ENCODE measurements at regions not wholly inside any gene's neighbourhood (a gene's known extent, or its start where the extent isn't known, plus 50 kb on each side); places are given as distances from the start of the nearest gene placed in this dataset.
A peak's percentile ranks its signal among the peaks of the same experiment; 100 is the strongest.

GRCh38 chr11:29336727-29337575 is 679.9 kb downstream of the KCNA4 start:
- Histone ChIP-seq H3K4me1 (ENCODE audit: control insufficient read depth in 1 of 2, insufficient read depth in 2 of 2, low read depth in 1 of 2, low read length in 1 of 2) (peaks cover 0 to 7% of the 10 kb centered on the region in 2 experiments; a peak in 1 of 4 replicates), H3K9me3 (no peaks in the 10 kb centered on the region), H3F3A (replicated peaks; ENCODE audit: insufficient read depth) (peaks cover 5% of the 10 kb centered on the region), H3K9me2 (no peaks in the 10 kb centered on the region), H3K27me3 (ENCODE audit: insufficient read depth) (no peaks in the 10 kb centered on the region), H3K4me3 (ENCODE audit: low read depth in 2 of 2, low read length in 1 of 2) (no peak overlapping the region), H3K9ac (no peak overlapping the region), H3K4me2 (peak overlapping the region; percentile 35; the same call in 1 of the 2 replicates), H3K79me2 (ENCODE audit: insufficient read depth) (no peaks in the 10 kb centered on the region), H3K36me3 (replicated peaks in 1 of 2; ENCODE audit: control insufficient read depth in 1 of 2, insufficient read depth in 2 of 2, low read length in 1 of 2) (no peaks in the 10 kb centered on the region), H2AFZ (ENCODE audit: low read depth) (peak overlapping the region; percentile 26; the same call in 1 of the 2 replicates), H4K20me1 (ENCODE audit: insufficient read depth) (no peaks in the 10 kb centered on the region), H3K27ac (ENCODE audit: low read depth in 2 of 2, low read length in 1 of 2) (no peak overlapping the region; a peak in 1 of 4 replicates)
- TF ChIP-seq NFIC (IDR thresholded peaks at IDR 0.05; ENCODE audit: borderline replicate concordance), result no peak
- TF ChIP-seq ELF1 (IDR thresholded peaks at IDR 0.05), result no peak
- TF ChIP-seq MXI1 (IDR thresholded peaks at IDR 0.05; ENCODE audit: low read depth, low read length), result no peak
- TF ChIP-seq FOXM1 (IDR thresholded peaks at IDR 0.05; ENCODE audit: low read depth), result no peak
- TF ChIP-seq FOXJ3 (CRISPR knock-in tag; IDR thresholded peaks at IDR 0.05), result no peak
- TF ChIP-seq, protein P1, sequence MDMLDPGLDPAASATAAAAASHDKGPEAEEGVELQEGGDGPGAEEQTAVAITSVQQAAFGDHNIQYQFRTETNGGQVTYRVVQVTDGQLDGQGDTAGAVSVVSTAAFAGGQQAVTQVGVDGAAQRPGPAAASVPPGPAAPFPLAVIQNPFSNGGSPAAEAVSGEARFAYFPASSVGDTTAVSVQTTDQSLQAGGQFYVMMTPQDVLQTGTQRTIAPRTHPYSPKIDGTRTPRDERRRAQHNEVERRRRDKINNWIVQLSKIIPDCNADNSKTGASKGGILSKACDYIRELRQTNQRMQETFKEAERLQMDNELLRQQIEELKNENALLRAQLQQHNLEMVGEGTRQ (IDR thresholded peaks at IDR 0.05; ENCODE audit: borderline replicate concordance, low read depth, low read length), result no peak
- TF ChIP-seq MEF2A (IDR thresholded peaks at IDR 0.05; ENCODE audit: borderline replicate concordance, low read depth), result no peak
- no peak for TF ChIP-seq NRF1 (IDR thresholded peaks at IDR 0.05; ENCODE audit: low read depth, low read length)
- TF ChIP-seq TEAD4 (IDR thresholded peaks at IDR 0.05; ENCODE audit: borderline replicate concordance, insufficient read depth), result no peak
- TF ChIP-seq CHD2 (IDR thresholded peaks at IDR 0.05; ENCODE audit: low read length, partially characterized antibody), result no peak
- no peak for TF ChIP-seq RFX5 (IDR thresholded peaks at IDR 0.05; ENCODE audit: low read length)
- TF ChIP-seq CTCF (IDR thresholded peaks at IDR 0.05), result no peak
- no peak for TF ChIP-seq RCOR1 (IDR thresholded peaks at IDR 0.05; ENCODE audit: low read length)
- TF ChIP-seq, protein P2, sequence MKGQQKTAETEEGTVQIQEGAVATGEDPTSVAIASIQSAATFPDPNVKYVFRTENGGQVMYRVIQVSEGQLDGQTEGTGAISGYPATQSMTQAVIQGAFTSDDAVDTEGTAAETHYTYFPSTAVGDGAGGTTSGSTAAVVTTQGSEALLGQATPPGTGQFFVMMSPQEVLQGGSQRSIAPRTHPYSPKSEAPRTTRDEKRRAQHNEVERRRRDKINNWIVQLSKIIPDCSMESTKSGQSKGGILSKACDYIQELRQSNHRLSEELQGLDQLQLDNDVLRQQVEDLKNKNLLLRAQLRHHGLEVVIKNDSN (IDR thresholded peaks at IDR 0.05; ENCODE audit: borderline replicate concordance, low read depth), result no peak
- TF ChIP-seq RXRA (IDR thresholded peaks at IDR 0.05; ENCODE audit: borderline replicate concordance, low read depth), result no peak
- TF ChIP-seq SMC3 (IDR thresholded peaks at IDR 0.05; ENCODE audit: low read depth, low read length), result no peak
- TF ChIP-seq, protein P3, sequence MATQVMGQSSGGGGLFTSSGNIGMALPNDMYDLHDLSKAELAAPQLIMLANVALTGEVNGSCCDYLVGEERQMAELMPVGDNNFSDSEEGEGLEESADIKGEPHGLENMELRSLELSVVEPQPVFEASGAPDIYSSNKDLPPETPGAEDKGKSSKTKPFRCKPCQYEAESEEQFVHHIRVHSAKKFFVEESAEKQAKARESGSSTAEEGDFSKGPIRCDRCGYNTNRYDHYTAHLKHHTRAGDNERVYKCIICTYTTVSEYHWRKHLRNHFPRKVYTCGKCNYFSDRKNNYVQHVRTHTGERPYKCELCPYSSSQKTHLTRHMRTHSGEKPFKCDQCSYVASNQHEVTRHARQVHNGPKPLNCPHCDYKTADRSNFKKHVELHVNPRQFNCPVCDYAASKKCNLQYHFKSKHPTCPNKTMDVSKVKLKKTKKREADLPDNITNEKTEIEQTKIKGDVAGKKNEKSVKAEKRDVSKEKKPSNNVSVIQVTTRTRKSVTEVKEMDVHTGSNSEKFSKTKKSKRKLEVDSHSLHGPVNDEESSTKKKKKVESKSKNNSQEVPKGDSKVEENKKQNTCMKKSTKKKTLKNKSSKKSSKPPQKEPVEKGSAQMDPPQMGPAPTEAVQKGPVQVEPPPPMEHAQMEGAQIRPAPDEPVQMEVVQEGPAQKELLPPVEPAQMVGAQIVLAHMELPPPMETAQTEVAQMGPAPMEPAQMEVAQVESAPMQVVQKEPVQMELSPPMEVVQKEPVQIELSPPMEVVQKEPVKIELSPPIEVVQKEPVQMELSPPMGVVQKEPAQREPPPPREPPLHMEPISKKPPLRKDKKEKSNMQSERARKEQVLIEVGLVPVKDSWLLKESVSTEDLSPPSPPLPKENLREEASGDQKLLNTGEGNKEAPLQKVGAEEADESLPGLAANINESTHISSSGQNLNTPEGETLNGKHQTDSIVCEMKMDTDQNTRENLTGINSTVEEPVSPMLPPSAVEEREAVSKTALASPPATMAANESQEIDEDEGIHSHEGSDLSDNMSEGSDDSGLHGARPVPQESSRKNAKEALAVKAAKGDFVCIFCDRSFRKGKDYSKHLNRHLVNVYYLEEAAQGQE (IDR thresholded peaks at IDR 0.05; ENCODE audit: low read depth, low read length), result no peak
- TF ChIP-seq, protein P4, sequence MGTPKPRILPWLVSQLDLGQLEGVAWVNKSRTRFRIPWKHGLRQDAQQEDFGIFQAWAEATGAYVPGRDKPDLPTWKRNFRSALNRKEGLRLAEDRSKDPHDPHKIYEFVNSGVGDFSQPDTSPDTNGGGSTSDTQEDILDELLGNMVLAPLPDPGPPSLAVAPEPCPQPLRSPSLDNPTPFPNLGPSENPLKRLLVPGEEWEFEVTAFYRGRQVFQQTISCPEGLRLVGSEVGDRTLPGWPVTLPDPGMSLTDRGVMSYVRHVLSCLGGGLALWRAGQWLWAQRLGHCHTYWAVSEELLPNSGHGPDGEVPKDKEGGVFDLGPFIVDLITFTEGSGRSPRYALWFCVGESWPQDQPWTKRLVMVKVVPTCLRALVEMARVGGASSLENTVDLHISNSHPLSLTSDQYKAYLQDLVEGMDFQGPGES (IDR thresholded peaks at IDR 0.05; ENCODE audit: low read depth, low read length), result no peak
- CTCF ChIA-PET, result interaction anchor here (1.3 kb wide), 1 partner anchor 8 kb away, joined by 4 read pairs; no protein-coding TSS in a partner anchor
- WGBS (ENCODE audit: low lambda C conversion rate), result 34% methylated on average over 8 of the region's 8 CpGs
- no peak for DNase-seq
- POLR2A ChIA-PET, result no interaction called here
